GM10248 (cell line): ENCODE measurements at regions not wholly inside any gene's neighbourhood (a gene's known extent, or its start where the extent isn't known, plus 50 kb on each side); places are given as distances from the start of the nearest gene placed in this dataset.

ENCODE experiments used
- CTCF ChIA-PET: fragments of 300-600 bp; sonication (Branson Sonifier 250); formaldehyde crosslinking; extraction: SDS; loops from one replicate; lab custom pipeline; 2021; ENCODE audit warnings: antibody characterized with exemption; lab: Yijun Ruan, JAX
- POLR2A ChIA-PET: fragments of 350-650 bp; sonication (Branson Sonifier 250); formaldehyde crosslinking; extraction: SDS; loops from one replicate; lab custom pipeline; 2020; ENCODE audit warnings: antibody characterized with exemption; lab: Yijun Ruan, JAX
- DNase-seq: peaks from one replicate; pipeline ENCODE4 v3.0.0; 2012; ENCODE audit errors: extremely low spot score
- TF ChIP-seq, protein P1 (sequence below): IDR thresholded peaks from 2 replicates; pipeline ENCODE4 v1.5.1; 2012; ENCODE audit warnings: mild to moderate bottlenecking, low read depth; ENCODE audit errors: extremely low read depth, missing control alignments, control extremely low read depth

DNA sequence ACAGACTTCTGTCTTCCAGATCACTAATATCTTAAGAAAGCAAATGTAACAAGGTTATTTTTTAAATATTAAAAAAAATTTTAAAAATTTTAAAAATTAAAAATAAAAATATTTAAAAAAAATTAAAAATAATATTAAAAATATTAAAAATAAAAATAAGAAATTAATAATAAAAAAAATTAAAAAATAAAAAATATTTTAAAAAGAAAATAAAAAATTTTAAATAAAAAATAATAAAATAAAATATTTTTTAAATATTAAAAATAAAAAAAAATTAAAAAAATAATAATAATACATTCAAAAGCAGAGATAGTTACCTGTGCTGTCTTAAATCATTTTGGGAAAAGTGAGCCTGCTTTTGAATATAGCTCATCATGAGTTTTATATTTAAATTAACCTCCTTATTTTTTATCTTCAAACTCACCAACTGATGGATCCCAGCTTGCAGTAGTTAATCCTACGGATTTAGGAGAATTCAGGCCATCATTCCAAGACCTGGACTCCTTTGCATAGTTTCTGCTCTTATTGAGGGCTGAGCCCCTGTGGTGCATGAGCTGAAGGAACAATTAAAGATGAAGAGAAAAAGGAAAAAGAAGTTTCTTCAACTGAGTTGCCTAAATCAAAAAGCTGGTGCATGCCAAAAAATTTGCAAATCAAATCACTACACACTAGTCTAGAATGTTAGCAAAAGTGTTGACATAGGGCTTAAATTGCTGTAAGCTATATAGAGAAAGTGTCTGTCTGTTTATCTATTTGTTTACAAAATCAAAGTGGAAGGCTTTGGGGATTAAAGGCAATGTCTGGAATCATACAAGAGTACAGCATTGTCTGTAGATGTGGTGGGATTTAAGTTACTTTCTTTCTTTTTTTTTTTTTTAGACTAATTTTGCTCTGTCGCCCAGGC lies 50.5 kb upstream of the ZNF438 start:
- TF ChIP-seq, protein P1, sequence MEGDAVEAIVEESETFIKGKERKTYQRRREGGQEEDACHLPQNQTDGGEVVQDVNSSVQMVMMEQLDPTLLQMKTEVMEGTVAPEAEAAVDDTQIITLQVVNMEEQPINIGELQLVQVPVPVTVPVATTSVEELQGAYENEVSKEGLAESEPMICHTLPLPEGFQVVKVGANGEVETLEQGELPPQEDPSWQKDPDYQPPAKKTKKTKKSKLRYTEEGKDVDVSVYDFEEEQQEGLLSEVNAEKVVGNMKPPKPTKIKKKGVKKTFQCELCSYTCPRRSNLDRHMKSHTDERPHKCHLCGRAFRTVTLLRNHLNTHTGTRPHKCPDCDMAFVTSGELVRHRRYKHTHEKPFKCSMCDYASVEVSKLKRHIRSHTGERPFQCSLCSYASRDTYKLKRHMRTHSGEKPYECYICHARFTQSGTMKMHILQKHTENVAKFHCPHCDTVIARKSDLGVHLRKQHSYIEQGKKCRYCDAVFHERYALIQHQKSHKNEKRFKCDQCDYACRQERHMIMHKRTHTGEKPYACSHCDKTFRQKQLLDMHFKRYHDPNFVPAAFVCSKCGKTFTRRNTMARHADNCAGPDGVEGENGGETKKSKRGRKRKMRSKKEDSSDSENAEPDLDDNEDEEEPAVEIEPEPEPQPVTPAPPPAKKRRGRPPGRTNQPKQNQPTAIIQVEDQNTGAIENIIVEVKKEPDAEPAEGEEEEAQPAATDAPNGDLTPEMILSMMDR = no peak
- DNase-seq = no peak
- POLR2A ChIA-PET = no interaction called here
- CTCF ChIA-PET = interaction anchor here (1.4 to 3.1 kb wide), 6 partner anchors 9 to 688 kb away, joined by 4 to 16 read pairs (median 5); no protein-coding TSS in a partner anchor

DNA sequence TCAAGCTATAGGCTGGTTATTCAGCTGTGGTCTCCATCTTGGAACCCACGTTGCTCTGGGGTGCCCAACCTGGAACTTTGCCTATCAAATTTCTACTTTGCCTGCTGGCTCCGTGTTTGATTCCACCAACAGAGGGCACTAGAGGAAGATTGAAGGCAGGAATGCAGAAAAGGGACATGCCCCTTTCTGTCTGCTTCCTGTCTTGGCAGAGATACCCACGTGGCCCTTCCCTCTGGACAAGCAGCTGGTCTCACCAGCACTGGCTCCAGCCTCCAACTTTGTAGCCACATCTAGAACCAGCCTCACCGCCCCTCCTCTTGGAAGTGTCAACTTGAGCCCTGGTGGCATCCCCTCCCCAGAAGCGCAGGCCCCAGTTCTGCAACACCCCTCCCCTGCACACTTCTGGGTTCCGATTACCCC lies 52.1 kb upstream of the ZNF438 start:
- DNase-seq = peak; percentile 43
- ChIA-PET CTCF (interaction anchor here (0.7 to 3.1 kb wide), 18 partner anchors 11 to 726 kb away, joined by 3 to 16 read pairs (median 4); partner anchors contain the start of gene ZNF438), POLR2A (no interaction called here)
- TF ChIP-seq, protein P1 = peak; percentile 57

DNA sequence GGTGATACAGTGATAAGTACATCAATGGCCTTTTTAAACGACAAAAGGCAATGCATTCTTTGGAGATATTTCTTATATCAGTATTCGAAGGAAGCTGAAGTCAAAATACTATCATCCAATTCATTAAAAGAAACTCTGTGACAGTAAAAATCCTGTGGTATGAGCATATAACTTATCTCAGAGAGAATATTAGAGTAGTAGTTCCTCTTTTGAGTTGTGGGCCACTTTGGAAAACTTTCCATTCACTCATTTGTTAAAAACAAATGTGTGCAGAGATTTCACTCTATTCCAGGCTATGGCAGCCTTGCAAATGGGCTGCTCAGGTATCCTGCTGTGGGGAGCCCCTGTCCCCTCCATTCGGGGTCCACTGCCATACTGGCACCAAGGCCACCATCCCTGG lies 55.3 kb upstream of the ZNF438 start:
- CTCF ChIA-PET = interaction anchor here (1.3 kb wide), 1 partner anchor 13 kb away, joined by 3 read pairs; no protein-coding TSS in a partner anchor
- no peak for DNase-seq
- TF ChIP-seq, protein P1 = no peak
- POLR2A ChIA-PET = no interaction called here

DNA sequence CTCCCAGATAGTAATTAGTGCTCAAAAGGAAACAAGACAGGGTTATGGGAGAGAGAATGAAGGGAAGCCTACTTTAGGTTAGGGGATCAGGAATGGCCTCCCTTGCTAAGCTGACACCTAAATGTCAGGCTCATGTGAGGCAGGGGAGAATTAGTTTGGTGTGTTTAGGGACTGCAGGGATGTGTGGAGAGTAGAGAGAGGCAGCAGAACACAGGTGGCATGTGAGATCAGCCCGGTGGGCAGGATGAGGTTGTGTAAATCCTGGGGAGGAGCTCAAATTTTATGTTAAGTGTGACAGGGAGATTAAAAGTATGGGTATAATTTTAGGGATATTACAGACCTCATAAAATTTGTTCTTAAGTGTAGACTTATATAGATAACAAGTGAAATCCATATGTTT lies 56.2 kb upstream of the ZNF438 start:
- ChIA-PET CTCF (interaction anchor here (1.3 kb wide), 1 partner anchor 12 kb away, joined by 3 read pairs; no protein-coding TSS in a partner anchor), POLR2A (no interaction called here)
- DNase-seq = no peak
- TF ChIP-seq, protein P1 = no peak

DNA sequence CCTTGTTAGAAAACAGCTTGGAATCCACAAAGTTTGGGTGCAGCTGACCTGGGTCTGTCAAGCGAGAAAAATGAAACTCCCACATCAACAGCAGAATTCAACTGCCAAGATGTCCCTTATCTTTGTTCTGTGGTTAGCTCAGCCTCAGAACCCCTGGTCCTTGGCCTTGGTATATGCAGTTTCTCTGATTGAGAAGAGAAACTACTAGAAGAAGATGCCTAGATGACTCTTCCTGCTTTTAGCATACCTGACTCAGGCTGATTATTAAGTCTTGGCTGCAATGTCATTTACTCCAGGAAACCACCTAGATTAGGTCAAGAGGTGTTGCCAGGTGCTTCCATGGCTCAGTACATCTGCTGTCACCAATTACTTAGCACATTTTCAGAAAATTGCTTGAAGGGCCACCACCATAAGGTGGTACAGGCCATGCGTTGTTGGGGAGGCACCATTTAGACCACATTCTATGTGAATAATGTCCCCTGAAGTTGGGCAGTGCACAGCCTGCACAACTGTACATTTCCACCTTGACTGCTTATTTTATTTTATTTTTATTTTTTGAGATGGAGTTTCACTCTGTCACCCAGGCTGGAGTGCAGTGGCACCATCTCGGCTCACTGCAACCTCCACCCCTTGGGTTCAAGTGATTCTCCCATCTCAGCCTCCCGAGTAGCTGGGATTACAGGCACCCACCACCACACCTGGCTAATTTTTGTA lies 59.4 kb upstream of the ZNF438 start:
- peak; percentile 62 for DNase-seq
- CTCF ChIA-PET = interaction anchor here (0.8 kb wide), 1 partner anchor 15 kb away, joined by 3 read pairs; no protein-coding TSS in a partner anchor
- POLR2A ChIA-PET = no interaction called here
- TF ChIP-seq, protein P1 = no peak
